IMR-90 (cell line): ENCODE measurements at regions not wholly inside any gene's neighbourhood (a gene's known extent, or its start where the extent isn't known, plus 50 kb on each side); places are given as distances from the start of the nearest gene placed in this dataset.

Experiments
- ATAC-seq: fragments of 200-7000 bp; cut with Tn5 transposase; 2 replicates; pipeline ENCODE4 v1.9.1; 2020; ENCODE audit warnings: low read depth, mild to moderate bottlenecking, moderate library complexity
- BruUV-seq: library from RNA; stranded (reverse); fragments of 400-500 nt; replicated peaks from 2 replicates; lab custom pipeline; 2021; lab: Mats Ljungman, UMichigan
- CTCF ChIA-PET: fragments of 300-600 bp; formaldehyde crosslinking; extraction: SDS; loops from one replicate; lab custom pipeline; 2021; ENCODE audit warnings: antibody characterized with exemption; lab: Yijun Ruan, JAX
- POLR2A ChIA-PET: fragments of 300-600 bp; sonication (Branson Sonifier 250); formaldehyde crosslinking; loops from one replicate; lab custom pipeline; 2022; ENCODE audit warnings: antibody characterized with exemption; ENCODE audit not compliant: unreplicated experiment; lab: Charles Lee
- DNase-seq: peaks from one replicate; pipeline ENCODE4 v3.0.0; 2013
- H2AFZ ChIP-seq: replicated peaks from 2 replicates; pipeline ENCODE3; 2013; ENCODE audit warnings: low read length, mild to moderate bottlenecking; ENCODE audit not compliant: poor library complexity
- H2AK5ac ChIP-seq: 2 replicates; pipeline ENCODE4 v1.6.1; 2013; ENCODE audit warnings: low read depth, low read length, inconsistent platforms
- H2AK9ac ChIP-seq: replicated peaks from 2 replicates; pipeline ENCODE3; 2013; ENCODE audit warnings: mild to moderate bottlenecking, low read depth, low read length, moderate library complexity; ENCODE audit not compliant: poor library complexity
- H2BK120ac ChIP-seq: 2 replicates; pipeline ENCODE4 v1.6.1; 2013; ENCODE audit warnings: low read depth, low read length, inconsistent platforms
- H2BK15ac ChIP-seq: 3 replicates; pipeline ENCODE4 v1.6.1; 2013; ENCODE audit warnings: low read depth, low read length, inconsistent platforms
- H2BK20ac ChIP-seq: 2 replicates; pipeline ENCODE4 v1.6.1; 2013; ENCODE audit warnings: low read depth, mild to moderate bottlenecking, inconsistent platforms, low read length, moderate library complexity
- H2BK5ac ChIP-seq: 2 replicates; pipeline ENCODE4 v1.6.1; 2013; ENCODE audit warnings: mild to moderate bottlenecking, low read depth, low read length, inconsistent platforms; ENCODE audit not compliant: poor library complexity, severe bottlenecking
- H3K14ac ChIP-seq: replicated peaks from 2 replicates; pipeline ENCODE4 v1.6.1; 2013; ENCODE audit warnings: low read depth, low read length, inconsistent platforms
- H3K18ac ChIP-seq: 2 replicates; pipeline ENCODE4 v1.6.1; 2013; ENCODE audit warnings: low read depth, low read length, control low read depth
- H3K23ac ChIP-seq: 2 replicates; pipeline ENCODE4 v1.6.1; 2013; ENCODE audit warnings: low read depth, low read length, inconsistent platforms
- H3K27ac ChIP-seq: 2 replicates; pipeline ENCODE4 v1.5.1; 2013; ENCODE audit warnings: mild to moderate bottlenecking, control low read depth, low read length; ENCODE audit not compliant: insufficient read depth
- H3K27me3 ChIP-seq: 2 replicates; pipeline ENCODE4 v1.6.1; 2013; ENCODE audit warnings: low read length; ENCODE audit not compliant: control insufficient read depth, insufficient read depth
- H3K36me3 ChIP-seq: 2 replicates; pipeline ENCODE4 v1.6.1; 2013; ENCODE audit warnings: low read length, mixed read lengths; ENCODE audit not compliant: control insufficient read depth, insufficient read depth
- H3K4ac ChIP-seq: 2 replicates; pipeline ENCODE4 v1.6.1; 2013; ENCODE audit warnings: low read depth, low read length, inconsistent platforms
- H3K4me1 ChIP-seq: 2 replicates; pipeline ENCODE4 v1.6.1; 2013; ENCODE audit warnings: low read length, mixed read lengths; ENCODE audit not compliant: control insufficient read depth, insufficient read depth
- H3K4me2 ChIP-seq: 2 replicates; pipeline ENCODE4 v1.6.1; 2013; ENCODE audit warnings: low read depth, mild to moderate bottlenecking, control low read depth, low read length, moderate library complexity
- H3K4me3 ChIP-seq: 2 replicates; pipeline ENCODE4 v1.5.1; 2013; ENCODE audit warnings: low read depth, mild to moderate bottlenecking, control low read depth, low read length, moderate library complexity; ENCODE audit not compliant: insufficient read depth
- H3K56ac ChIP-seq: 2 replicates; pipeline ENCODE4 v1.6.1; 2013; ENCODE audit warnings: low read length, inconsistent platforms; ENCODE audit not compliant: insufficient read depth; ENCODE audit errors: extremely low read depth
- H3K79me1 ChIP-seq, 2 experiments: 2 replicates each; pipeline ENCODE4 v1.6.1; 2013; ENCODE audit warnings: low read length in 2 of 2, inconsistent platforms in 1 of 2, low read depth in 1 of 2
- H3K9ac ChIP-seq: 2 replicates; pipeline ENCODE4 v1.6.1; 2013; ENCODE audit warnings: low read depth, low read length, control low read depth
- H3K9me1 ChIP-seq: 2 replicates; pipeline ENCODE4 v1.6.1; 2013; ENCODE audit warnings: low read length, inconsistent platforms; ENCODE audit not compliant: insufficient read depth
- H3K9me3 ChIP-seq: 2 replicates; pipeline ENCODE4 v1.6.1; 2013; ENCODE audit warnings: low read length; ENCODE audit not compliant: control insufficient read depth, insufficient read depth
- H4K20me1 ChIP-seq: 2 replicates; pipeline ENCODE4 v1.6.1; 2013; ENCODE audit warnings: low read length, inconsistent platforms; ENCODE audit not compliant: insufficient read depth
- H4K5ac ChIP-seq: 2 replicates; pipeline ENCODE4 v1.6.1; 2013; ENCODE audit warnings: mild to moderate bottlenecking, low read depth, low read length, control low read depth
- H4K8ac ChIP-seq, 2 experiments: 2 replicates each; pipeline ENCODE4 v1.6.1; 2013; ENCODE audit warnings: low read depth in 2 of 2, low read length in 2 of 2, control low read depth in 1 of 2, inconsistent platforms in 1 of 2
- H4K91ac ChIP-seq: 2 replicates; pipeline ENCODE4 v1.6.1; 2013; ENCODE audit warnings: low read depth, low read length, inconsistent platforms; ENCODE audit not compliant: insufficient read depth
- BHLHE40 ChIP-seq: fragments of 150-350 bp; IDR thresholded peaks from 2 replicates; pipeline ENCODE4 v1.6.1; 2016; ENCODE audit warnings: mild to moderate bottlenecking, low read depth, low read length
- CEBPB ChIP-seq: IDR thresholded peaks from 2 replicates; pipeline ENCODE4 v1.6.1; 2012; ENCODE audit warnings: low read depth, low read length, improper control_type of control experiment
- CHD1 ChIP-seq: IDR thresholded peaks from 2 replicates; pipeline ENCODE4 v1.6.1; 2012; ENCODE audit warnings: low read depth, low read length, improper control_type of control experiment
- CTCF ChIP-seq: conservative IDR thresholded peaks from 2 replicates; pipeline ENCODE4 v1.5.1; 2012; ENCODE audit warnings: mild to moderate bottlenecking, low read depth, low read length, improper control_type of control experiment
- ELK1 ChIP-seq: fragments of 150-350 bp; IDR thresholded peaks from 2 replicates; pipeline ENCODE4 v1.6.1; 2016; ENCODE audit warnings: low read depth, mild to moderate bottlenecking, low read length, moderate library complexity, borderline replicate concordance
- FOS ChIP-seq: fragments of 150-350 bp; IDR thresholded peaks from 2 replicates; pipeline ENCODE4 v1.6.1; 2016; ENCODE audit warnings: low read depth, low read length
- MAFK ChIP-seq: IDR thresholded peaks from 2 replicates; pipeline ENCODE4 v1.6.1; 2012; ENCODE audit warnings: low read depth, low read length, improper control_type of control experiment
- MAZ ChIP-seq: IDR thresholded peaks from 2 replicates; pipeline ENCODE4 v1.6.1; 2012; ENCODE audit warnings: low read depth, mild to moderate bottlenecking, low read length, improper control_type of control experiment, moderate library complexity, borderline replicate concordance
- MXI1 ChIP-seq: IDR thresholded peaks from 2 replicates; pipeline ENCODE4 v1.6.1; 2012; ENCODE audit warnings: low read depth, mild to moderate bottlenecking, low read length, moderate library complexity, borderline replicate concordance
- NFE2L2 ChIP-seq: fragments of 150-350 bp; IDR thresholded peaks from 2 replicates; pipeline ENCODE4 v1.6.1; 2016; ENCODE audit warnings: low read depth, mild to moderate bottlenecking, low read length
- POLR2A ChIP-seq: IDR thresholded peaks from 2 replicates; pipeline ENCODE4 v1.6.1; 2012; ENCODE audit warnings: mild to moderate bottlenecking, low read depth, low read length
- RAD21 ChIP-seq: IDR thresholded peaks from 2 replicates; pipeline ENCODE4 v1.6.1; 2012; ENCODE audit warnings: low read length, improper control_type of control experiment
- RCOR1 ChIP-seq: IDR thresholded peaks from 2 replicates; pipeline ENCODE4 v1.6.1; 2012; ENCODE audit warnings: mild to moderate bottlenecking, low read length, improper control_type of control experiment; ENCODE audit not compliant: insufficient replicate concordance
- RFX5 ChIP-seq: IDR thresholded peaks from 2 replicates; pipeline ENCODE4 v1.8.0; 2012; ENCODE audit warnings: low read depth, mild to moderate bottlenecking, low read length, moderate library complexity
- SMC3 ChIP-seq: fragments of 150-350 bp; IDR thresholded peaks from 2 replicates; pipeline ENCODE4 v1.6.1; 2016; ENCODE audit warnings: low read depth, mild to moderate bottlenecking, antibody characterized with exemption, low read length, moderate library complexity
- whole genome bisulfite sequencing, 2 experiments: methylation state at CpG; one replicate each; pipeline versions ENCODE4 v1.1.5 to v1.1.7; 2013; ENCODE audit warnings: missing lambda C conversion rate in 2 of 2; ENCODE audit not compliant: insufficient read length in 1 of 2; ENCODE audit errors: extremely low coverage in 2 of 2; 5-methylcytosine and 5-hydroxymethylcytosine counted together
- dilution Hi-C: fragments of 300-500 bp; cut with HindIII; formaldehyde crosslinking; loops from one replicate; pipeline ENCODE4 v1.14.3; 2018; ENCODE audit warnings: low sequenced_read_pairs; ENCODE audit not compliant: unreplicated experiment
- in situ Hi-C: fragments of 300-500 bp; cut with MboI; formaldehyde crosslinking; loops from 3 replicates; pipeline ENCODE4 v1.14.3; 2019; ENCODE audit warnings: low sequenced_read_pairs, inconsistent platforms, mixed read lengths
- intact Hi-C: fragments of 100-400 bp; cut with micrococcal nuclease; formaldehyde crosslinking; loops from 2 replicates; pipeline ENCODE4 v1.10.0; 2022
- TF ChIP-seq, protein P1 (sequence below): fragments of 150-350 bp; IDR thresholded peaks from 2 replicates; pipeline ENCODE4 v1.6.1; 2017; ENCODE audit warnings: mild to moderate bottlenecking, antibody characterized with exemption, low read length, low read depth

GRCh38 chr3:68220832-68221231 lies 566.4 kb upstream of the SUCLG2 start:
- no peak overlapping the region for H2BK5ac ChIP-seq
- no peak overlapping the region for H2AK9ac ChIP-seq
- no peaks in the 10 kb centered on the region for H3K27me3 ChIP-seq
- BruUV-seq: no TSS peak
- H4K91ac ChIP-seq: no peak overlapping the region
- dilution Hi-C loops: no loop called here
- ChIA-PET CTCF (no interaction called here), POLR2A (no interaction called here)
- DNase-seq: no peak
- no peak overlapping the region for H3K4me3 ChIP-seq
- H2BK20ac ChIP-seq: no peak overlapping the region
- WGBS, 2 experiments: 50% methylated on average over 1 of the region's 2 CpGs; no CpG with 5 or more reads in 1 of the 2 experiments
- intact Hi-C loops: no loop called here
- H3K27ac ChIP-seq: no peak overlapping the region
- no peak overlapping the region for H4K5ac ChIP-seq
- peaks cover 6% of the 10 kb centered on the region; the same call in 1 of the 2 replicates for H3K9me3 ChIP-seq
- H3K36me3 ChIP-seq: no peaks in the 10 kb centered on the region
- no peaks in the 10 kb centered on the region for H3K9me1 ChIP-seq
- H4K8ac ChIP-seq: no peak overlapping the region
- no peaks in the 10 kb centered on the region for H4K20me1 ChIP-seq
- no peak overlapping the region for H3K23ac ChIP-seq
- no peak for ATAC-seq
- no peak overlapping the region for H3K4ac ChIP-seq
- H3K14ac ChIP-seq: no peak overlapping the region
- no peak overlapping the region for H3K18ac ChIP-seq
- no peaks in the 10 kb centered on the region for H3K4me1 ChIP-seq
- no peak for TF ChIP-seq POLR2A
- no peak for TF ChIP-seq SMC3
- no peak for TF ChIP-seq CEBPB
- TF ChIP-seq, protein P1, sequence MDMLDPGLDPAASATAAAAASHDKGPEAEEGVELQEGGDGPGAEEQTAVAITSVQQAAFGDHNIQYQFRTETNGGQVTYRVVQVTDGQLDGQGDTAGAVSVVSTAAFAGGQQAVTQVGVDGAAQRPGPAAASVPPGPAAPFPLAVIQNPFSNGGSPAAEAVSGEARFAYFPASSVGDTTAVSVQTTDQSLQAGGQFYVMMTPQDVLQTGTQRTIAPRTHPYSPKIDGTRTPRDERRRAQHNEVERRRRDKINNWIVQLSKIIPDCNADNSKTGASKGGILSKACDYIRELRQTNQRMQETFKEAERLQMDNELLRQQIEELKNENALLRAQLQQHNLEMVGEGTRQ: no peak
- TF ChIP-seq BHLHE40: no peak
- TF ChIP-seq MAFK: no peak
- TF ChIP-seq FOS: no peak
- TF ChIP-seq MAZ: no peak
- TF ChIP-seq RAD21: no peak
- no peak for TF ChIP-seq MXI1
- no peak for TF ChIP-seq CTCF
- no peak for TF ChIP-seq RFX5
- TF ChIP-seq ELK1: no peak
- no peak for TF ChIP-seq NFE2L2
- TF ChIP-seq RCOR1: no peak
- no peak for TF ChIP-seq CHD1
- no peak overlapping the region for H2AK5ac ChIP-seq
- no peaks in the 10 kb centered on the region for H3K79me1 ChIP-seq
- no peak overlapping the region for H3K9ac ChIP-seq
- no peak overlapping the region for H2BK120ac ChIP-seq
- H3K56ac ChIP-seq: no peak overlapping the region
- in situ Hi-C loops: no loop called here
- peak overlapping the region; percentile 35 for H2AFZ ChIP-seq
- H3K4me2 ChIP-seq: no peak overlapping the region
- H2BK15ac ChIP-seq: no peak overlapping the region
